MM.1S (cell line): ENCODE measurements at regions not wholly inside any gene's neighbourhood (a gene's known extent, or its start where the extent isn't known, plus 50 kb on each side); places are given as distances from the start of the nearest gene placed in this dataset.

Experiments
- EZH2 ChIP-seq: fragments of 300-600 bp; sonication (generic); optimal IDR thresholded peaks from 2 replicates; pipeline ENCODE3; 2017; ENCODE audit warnings: low read depth, mild to moderate bottlenecking, antibody characterized with exemption, low read length, mixed read lengths
- EZH2phosphoT487 ChIP-seq: fragments of 300-600 bp; sonication (generic); IDR thresholded peaks from 2 replicates; pipeline ENCODE4 v1.6.1; 2018; ENCODE audit warnings: antibody characterized with exemption, low read length
- TF ChIP-seq, protein P1 (sequence below): fragments of 300-600 bp; sonication (generic); IDR thresholded peaks from 2 replicates; pipeline ENCODE4 v1.5.1; 2016; ENCODE audit warnings: antibody characterized with exemption, low read length, mixed read lengths

DNA sequence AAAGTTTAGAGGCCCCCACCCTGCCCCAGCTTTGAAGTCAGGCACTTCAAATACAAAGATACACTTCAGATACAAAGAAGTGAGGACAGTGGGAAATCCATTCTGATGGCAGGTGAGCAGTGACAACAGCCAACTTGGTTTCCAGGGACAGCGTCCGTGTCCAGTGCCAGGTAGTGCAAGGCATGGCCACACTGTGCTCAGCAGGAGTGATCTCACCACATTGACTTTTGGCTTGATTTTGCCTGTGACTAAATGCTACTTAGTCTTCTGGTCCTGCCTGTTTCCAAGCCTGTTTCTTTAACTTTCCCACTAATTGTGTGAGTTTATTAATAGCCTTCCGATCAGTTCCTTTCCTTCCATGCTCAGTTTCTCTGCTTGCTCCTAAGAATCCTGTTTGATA, 72.6 kb upstream of the PALM2AKAP2 start:
- TF ChIP-seq, protein P1, sequence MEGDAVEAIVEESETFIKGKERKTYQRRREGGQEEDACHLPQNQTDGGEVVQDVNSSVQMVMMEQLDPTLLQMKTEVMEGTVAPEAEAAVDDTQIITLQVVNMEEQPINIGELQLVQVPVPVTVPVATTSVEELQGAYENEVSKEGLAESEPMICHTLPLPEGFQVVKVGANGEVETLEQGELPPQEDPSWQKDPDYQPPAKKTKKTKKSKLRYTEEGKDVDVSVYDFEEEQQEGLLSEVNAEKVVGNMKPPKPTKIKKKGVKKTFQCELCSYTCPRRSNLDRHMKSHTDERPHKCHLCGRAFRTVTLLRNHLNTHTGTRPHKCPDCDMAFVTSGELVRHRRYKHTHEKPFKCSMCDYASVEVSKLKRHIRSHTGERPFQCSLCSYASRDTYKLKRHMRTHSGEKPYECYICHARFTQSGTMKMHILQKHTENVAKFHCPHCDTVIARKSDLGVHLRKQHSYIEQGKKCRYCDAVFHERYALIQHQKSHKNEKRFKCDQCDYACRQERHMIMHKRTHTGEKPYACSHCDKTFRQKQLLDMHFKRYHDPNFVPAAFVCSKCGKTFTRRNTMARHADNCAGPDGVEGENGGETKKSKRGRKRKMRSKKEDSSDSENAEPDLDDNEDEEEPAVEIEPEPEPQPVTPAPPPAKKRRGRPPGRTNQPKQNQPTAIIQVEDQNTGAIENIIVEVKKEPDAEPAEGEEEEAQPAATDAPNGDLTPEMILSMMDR, result no peak
- TF ChIP-seq EZH2 (no peak), EZH2phosphoT487 (no peak)
